NCI-H2081 treated with DMSO at 0.1 percent for 48 hours (cell line): ENCODE measurements at regions not wholly inside any gene's neighbourhood (a gene's known extent, or its start where the extent isn't known, plus 50 kb on each side); places are given as distances from the start of the nearest gene placed in this dataset.

Source experiments
- DNase-seq: peaks from one replicate; lab custom pipeline; 2025; lab: John Stamatoyannopoulos, UW

- DNase-seq = no peak
Measured at GRCh38 chr3:56985460-56985859, 75.0 kb upstream of the SPATA12 start.

GRCh38 chr3:56983427-56983826 is 77.0 kb upstream of the SPATA12 start:
- no peak for DNase-seq

- no peak for DNase-seq
Measured at GRCh38 chr3:56981445-56982230, 78.8 kb upstream of the SPATA12 start.

GRCh38 chr3:56980798-56981390 is 79.6 kb upstream of the SPATA12 start:
- no peak for DNase-seq

GRCh38 chr3:56980243-56980642 is 80.2 kb upstream of the SPATA12 start:
- no peak for DNase-seq

GRCh38 chr3:56979791-56980190 is 80.7 kb upstream of the SPATA12 start:
- DNase-seq = no peak

- DNase-seq = no peak
Measured at GRCh38 chr3:56977561-56977889, 82.9 kb upstream of the SPATA12 start.

- no peak for DNase-seq
Measured at GRCh38 chr3:56976651-56977560, 83.6 kb upstream of the SPATA12 start.

GRCh38 chr3:56975567-56975966 is 84.9 kb upstream of the SPATA12 start:
- no peak for DNase-seq

- no peak for DNase-seq
Measured at GRCh38 chr3:56974247-56974930, 86.1 kb upstream of the SPATA12 start.

GRCh38 chr3:56971816-56972215 is 88.6 kb upstream of the SPATA12 start:
- DNase-seq = no peak

GRCh38 chr3:56971261-56971660 is 89.2 kb upstream of the SPATA12 start:
- no peak for DNase-seq

GRCh38 chr3:56970461-56970879 is 90.0 kb upstream of the SPATA12 start:
- DNase-seq = no peak

- DNase-seq = no peak
Measured at GRCh38 chr3:56969851-56970250, 90.6 kb upstream of the SPATA12 start.

GRCh38 chr3:56966509-56966908 is 94.0 kb upstream of the SPATA12 start:
- no peak for DNase-seq

GRCh38 chr3:56966104-56966503 is 94.4 kb upstream of the SPATA12 start:
- no peak for DNase-seq

- DNase-seq = no peak
Measured at GRCh38 chr3:56962922-56963321, 97.5 kb upstream of the SPATA12 start.

GRCh38 chr3:56962206-56962605 is 98.3 kb upstream of the SPATA12 start:
- DNase-seq = no peak

- DNase-seq = no peak
Measured at GRCh38 chr3:56960234-56960917, 100.1 kb upstream of the SPATA12 start.

- DNase-seq = no peak
Measured at GRCh38 chr3:56958879-56959278, 101.6 kb upstream of the SPATA12 start.

- DNase-seq = no peak
Measured at GRCh38 chr3:56957522-56957921, 102.9 kb upstream of the SPATA12 start.

- no peak for DNase-seq
Measured at GRCh38 chr3:56956906-56957305, 103.6 kb upstream of the SPATA12 start.
